ENCODE measurements at regions not wholly inside any gene's neighbourhood (a gene's known extent, or its start where the extent isn't known, plus 50 kb on each side); places are given as distances from the start of the nearest gene placed in this dataset.

DNA sequence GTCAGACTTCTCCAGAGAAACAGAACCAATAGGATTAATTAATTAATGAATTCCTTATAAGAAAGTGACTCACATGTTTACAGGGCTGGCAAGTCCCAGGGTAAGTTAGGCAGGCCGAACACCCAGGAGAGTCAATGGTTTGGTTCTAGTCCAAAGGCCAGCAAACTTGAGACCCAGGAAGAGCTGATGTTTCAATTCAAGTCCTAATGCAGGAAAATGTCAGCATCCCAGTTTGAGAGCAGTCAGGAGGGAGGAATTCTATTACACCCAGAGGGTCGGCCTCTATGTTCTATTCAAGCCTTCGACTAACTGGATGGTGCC is 466.0 kb downstream of the INSC start:
- H3K9me3 ChIP-seq = no peaks in the 10 kb centered on the region
- TF ChIP-seq, protein P1, sequence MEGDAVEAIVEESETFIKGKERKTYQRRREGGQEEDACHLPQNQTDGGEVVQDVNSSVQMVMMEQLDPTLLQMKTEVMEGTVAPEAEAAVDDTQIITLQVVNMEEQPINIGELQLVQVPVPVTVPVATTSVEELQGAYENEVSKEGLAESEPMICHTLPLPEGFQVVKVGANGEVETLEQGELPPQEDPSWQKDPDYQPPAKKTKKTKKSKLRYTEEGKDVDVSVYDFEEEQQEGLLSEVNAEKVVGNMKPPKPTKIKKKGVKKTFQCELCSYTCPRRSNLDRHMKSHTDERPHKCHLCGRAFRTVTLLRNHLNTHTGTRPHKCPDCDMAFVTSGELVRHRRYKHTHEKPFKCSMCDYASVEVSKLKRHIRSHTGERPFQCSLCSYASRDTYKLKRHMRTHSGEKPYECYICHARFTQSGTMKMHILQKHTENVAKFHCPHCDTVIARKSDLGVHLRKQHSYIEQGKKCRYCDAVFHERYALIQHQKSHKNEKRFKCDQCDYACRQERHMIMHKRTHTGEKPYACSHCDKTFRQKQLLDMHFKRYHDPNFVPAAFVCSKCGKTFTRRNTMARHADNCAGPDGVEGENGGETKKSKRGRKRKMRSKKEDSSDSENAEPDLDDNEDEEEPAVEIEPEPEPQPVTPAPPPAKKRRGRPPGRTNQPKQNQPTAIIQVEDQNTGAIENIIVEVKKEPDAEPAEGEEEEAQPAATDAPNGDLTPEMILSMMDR (IDR thresholded peaks at IDR 0.05) = no peak
- TF ChIP-seq POLR2A (IDR thresholded peaks at IDR 0.05) = no peak
- no peak for DNase-seq
- ATAC-seq = no peak
- no peaks in the 10 kb centered on the region for H3K27me3 ChIP-seq
- no peaks in the 10 kb centered on the region for H3K36me3 ChIP-seq
- H3K4me3 ChIP-seq = no peak overlapping the region
- intact Hi-C loops (cut with DNase I) = no loop called here
- peaks cover 0 to 8% (median 0%) of the 10 kb centered on the region in 12 donors for H3K4me1 ChIP-seq
- 87 to 95% (median 92%) methylated on average over 3 of the region's 3 CpGs for WGBS, 4 donors
- no peak overlapping the region for H3K27ac ChIP-seq

DNA sequence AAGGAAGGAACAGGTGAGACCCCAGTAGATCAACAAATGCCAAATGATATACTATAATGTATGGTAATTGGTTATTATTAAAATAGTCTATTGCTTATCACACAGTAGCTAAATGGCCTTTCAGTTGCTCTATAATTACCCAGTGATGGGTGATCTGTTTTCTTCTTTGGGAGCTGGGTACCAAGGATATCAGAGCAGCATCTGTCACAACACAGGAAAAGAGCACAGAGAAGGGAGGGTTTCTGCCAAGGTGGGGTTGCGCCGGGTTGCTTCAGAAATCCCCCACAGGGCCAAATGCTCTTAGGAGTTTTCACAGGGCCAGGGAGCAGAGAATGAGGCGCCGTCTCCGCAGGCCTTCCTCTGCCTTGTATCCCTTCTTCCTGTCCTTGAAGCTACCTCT is 469.4 kb downstream of the INSC start:
- H3K27ac ChIP-seq = no peak overlapping the region
- H3K27me3 ChIP-seq = no peaks in the 10 kb centered on the region
- no peaks in the 10 kb centered on the region for H3K9me3 ChIP-seq
- intact Hi-C loops (cut with DNase I) = no loop called here
- peaks cover 0 to 24% (median 3%) of the 10 kb centered on the region in 12 donors for H3K4me1 ChIP-seq
- no peak overlapping the region for H3K4me3 ChIP-seq
- TF ChIP-seq, protein P1 (IDR thresholded peaks at IDR 0.05) = no peak
- TF ChIP-seq POLR2A (IDR thresholded peaks at IDR 0.05) = no peak
- DNase-seq (no peak), ATAC-seq (no peak)
- H3K36me3 ChIP-seq = no peaks in the 10 kb centered on the region
- 76 to 84% (median 82%) methylated on average over 5 of the region's 5 CpGs for WGBS, 4 donors

DNA sequence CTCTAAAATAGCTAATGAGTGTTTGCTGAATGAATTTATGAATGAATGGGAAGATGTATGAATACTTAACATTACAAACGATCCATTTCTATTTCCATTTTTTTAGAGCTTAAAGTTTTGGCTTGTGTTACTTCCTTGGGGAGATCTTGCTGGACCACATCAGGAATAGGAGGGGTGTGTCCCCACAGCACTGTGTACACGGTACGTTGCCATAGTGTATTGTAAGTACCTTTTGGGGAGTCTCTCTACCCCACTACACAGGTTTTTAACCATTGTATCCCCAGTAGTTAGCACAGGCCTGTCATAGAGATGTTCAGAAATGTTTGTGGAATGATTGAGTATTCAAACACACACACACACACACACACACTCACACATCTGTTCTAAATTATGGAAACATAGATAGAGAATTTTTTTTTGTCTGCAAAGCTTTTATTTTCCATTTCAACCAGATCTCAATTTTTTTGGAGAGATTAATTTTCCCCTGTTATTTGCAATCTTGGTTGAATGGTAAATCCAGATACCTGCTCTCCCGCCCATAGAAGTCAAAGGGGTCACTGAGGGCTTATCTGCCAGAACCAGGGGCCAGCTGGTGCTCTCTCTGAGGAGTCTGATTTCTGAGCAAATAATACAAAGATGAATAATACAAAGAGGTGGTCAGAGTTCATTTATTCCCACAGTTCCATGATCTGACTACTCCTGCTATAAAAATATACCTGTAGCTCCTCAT is 471.0 kb downstream of the INSC start:
- DNase-seq (no peak), ATAC-seq (peak in 2 of 4 donors; percentile 36 to 71)
- intact Hi-C loops (cut with DNase I) = no loop called here
- TF ChIP-seq POLR2A (IDR thresholded peaks at IDR 0.05) = no peak
- TF ChIP-seq, protein P1 (IDR thresholded peaks at IDR 0.05) = no peak
- Histone ChIP-seq H3K36me3 (no peaks in the 10 kb centered on the region), H3K27ac (no peak overlapping the region), H3K4me1 (peaks cover 0 to 39% (median 5%) of the 10 kb centered on the region in 12 donors), H3K4me3 (no peak overlapping the region), H3K27me3 (no peaks in the 10 kb centered on the region), H3K9me3 (no peaks in the 10 kb centered on the region)
- WGBS, 4 donors = 51 to 75% (median 62%) methylated on average over 4 of the region's 4 CpGs

DNA sequence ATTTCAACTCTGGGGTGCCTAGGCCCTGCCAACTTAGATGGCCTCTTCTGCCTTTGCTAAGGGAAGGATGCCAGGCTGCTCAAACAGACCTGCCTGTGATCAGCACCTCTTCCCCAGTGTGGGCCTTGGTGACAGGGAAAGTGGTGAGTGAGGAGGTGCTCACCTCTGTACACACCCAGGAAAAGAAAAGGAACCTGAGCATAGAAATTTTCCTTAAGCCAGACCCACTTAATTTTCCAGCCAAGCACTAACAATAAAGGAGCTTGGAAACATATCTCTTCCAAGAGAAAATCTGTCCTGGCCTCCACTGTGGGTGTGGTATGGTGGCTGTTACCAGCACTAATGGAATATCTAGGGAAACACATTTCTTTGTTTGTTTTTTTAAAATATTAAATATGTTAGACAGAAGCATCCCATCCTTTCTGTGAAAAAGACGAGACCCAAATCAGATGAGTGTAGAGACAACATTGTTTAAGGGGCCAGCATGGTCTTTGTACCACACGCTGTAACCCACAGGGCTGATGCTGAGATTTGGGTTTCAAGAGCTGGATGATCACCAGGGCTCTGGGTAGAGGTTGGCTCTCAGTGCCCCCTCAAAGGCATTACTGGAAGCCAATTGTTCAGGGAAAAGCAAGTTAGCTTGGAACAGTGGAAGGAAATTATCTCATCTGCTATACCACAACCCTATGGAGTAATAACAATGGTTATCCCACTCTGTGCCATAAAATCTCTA is 472.2 kb downstream of the INSC start:
- Histone ChIP-seq H3K27me3 (no peaks in the 10 kb centered on the region), H3K36me3 (no peaks in the 10 kb centered on the region), H3K27ac (peak overlapping the region in 5 of 12 donors; percentile 1 to 40 (median 11)), H3K9me3 (no peaks in the 10 kb centered on the region), H3K4me1 (peaks cover 0 to 49% (median 5%) of the 10 kb centered on the region in 12 donors), H3K4me3 (no peak overlapping the region)
- TF ChIP-seq, protein P1 (IDR thresholded peaks at IDR 0.05) = no peak
- TF ChIP-seq POLR2A (IDR thresholded peaks at IDR 0.05) = no peak
- DNase-seq (no peak), ATAC-seq (peak in 1 of 4 donors; percentile 26)
- WGBS, 4 donors = 60 to 81% (median 67%) methylated on average over 2 of the region's 2 CpGs
- intact Hi-C loops (cut with DNase I) = no loop called here
